Skeletal muscle tissue (tissue), 3 donors: ENCODE measurements at regions not wholly inside any gene's neighbourhood (a gene's known extent, or its start where the extent isn't known, plus 50 kb on each side); places are given as distances from the start of the nearest gene placed in this dataset.
"Not testable (repeated sequence)": the region's sequence is repeated elsewhere in the genome, so short reads cannot be mapped to it uniquely, and the experiment has no call there.

Experiments used
- H3K27ac ChIP-seq: one replicate; pipeline ENCODE4 v1.7.0; 2013; ENCODE audit warnings: mild to moderate bottlenecking, low read depth, low read length, inconsistent platforms
- H3K27me3 ChIP-seq, 3 donors: one replicate each; pipeline ENCODE4 v1.7.0; 2013; ENCODE audit warnings: low read length in 3 of 3; ENCODE audit not compliant: control insufficient read depth in 3 of 3, insufficient read depth in 3 of 3
- H3K36me3 ChIP-seq, 3 donors: one replicate each; pipeline ENCODE4 v1.7.0; 2013; ENCODE audit warnings: low read length in 3 of 3; ENCODE audit not compliant: control insufficient read depth in 3 of 3, insufficient read depth in 3 of 3
- H3K4me1 ChIP-seq, 3 donors: one replicate each; pipeline ENCODE4 v1.7.0; 2013; ENCODE audit warnings: low read length in 3 of 3, mild to moderate bottlenecking in 3 of 3; ENCODE audit not compliant: control insufficient read depth in 3 of 3, insufficient read depth in 3 of 3
- H3K4me3 ChIP-seq, 3 donors: one replicate each; pipeline ENCODE4 v1.7.0; 2013; ENCODE audit warnings: low read length in 3 of 3
- H3K9ac ChIP-seq, 3 donors: one replicate each; pipeline ENCODE4 v1.7.0; 2013; ENCODE audit warnings: low read length in 3 of 3, mild to moderate bottlenecking in 3 of 3, moderate library complexity in 2 of 3, low read depth in 1 of 3
- H3K9me3 ChIP-seq, 3 donors: one replicate each; pipeline ENCODE4 v1.7.0; 2013; ENCODE audit warnings: low read length in 3 of 3; ENCODE audit not compliant: control insufficient read depth in 3 of 3
- donor health status: Osteomylitis.

DNA sequence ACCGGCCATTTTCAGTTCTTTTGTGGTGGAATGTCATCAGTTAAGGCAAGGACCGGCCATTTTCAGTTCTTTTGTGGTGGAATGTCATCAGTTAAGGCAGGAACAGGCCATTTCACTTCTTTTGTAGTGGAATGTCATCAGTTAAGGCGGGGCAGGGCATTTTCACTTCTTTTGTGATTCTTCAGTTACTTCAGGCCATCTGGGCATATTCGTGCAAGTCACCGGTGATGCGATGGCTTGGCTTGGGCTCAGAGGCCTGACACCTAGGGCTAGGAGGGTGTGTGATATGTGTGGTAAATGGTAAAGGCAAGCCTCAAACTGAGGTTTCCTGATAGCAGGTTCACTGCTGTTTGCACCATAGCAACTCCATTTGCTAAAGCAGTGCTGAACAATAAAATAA, 293.2 kb upstream of the SEMA6A start:
- H3K27me3 ChIP-seq, H3K4me1 ChIP-seq, H3K4me3 ChIP-seq, H3K9ac ChIP-seq, H3K27ac ChIP-seq, H3K9me3 ChIP-seq, H3K36me3 ChIP-seq: not testable (repeated sequence)

DNA sequence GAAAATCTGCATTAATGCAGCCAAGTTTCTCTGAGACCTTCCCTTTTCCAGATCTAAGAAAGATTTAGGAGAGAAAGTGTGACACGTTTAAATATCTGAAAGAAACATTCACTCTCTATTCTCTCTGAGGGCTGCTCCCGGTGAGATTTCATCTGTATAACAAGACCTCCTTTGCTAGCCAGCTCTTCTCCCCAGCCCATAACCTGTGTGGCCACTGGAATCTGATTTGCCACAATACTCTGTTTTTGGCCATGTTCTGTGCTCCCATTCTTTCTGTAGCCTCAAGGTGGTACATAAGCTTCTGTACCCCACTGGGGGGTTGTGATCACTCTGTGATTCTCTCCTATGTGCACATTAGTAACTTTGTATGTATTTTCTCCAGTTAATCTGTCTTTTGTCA, 291.0 kb upstream of the SEMA6A start:
- no peaks in the 10 kb centered on the region for H3K27me3 ChIP-seq
- no peaks in the 10 kb centered on the region for H3K36me3 ChIP-seq
- H3K4me3 ChIP-seq: no peak overlapping the region
- no peaks in the 10 kb centered on the region for H3K4me1 ChIP-seq
- no peak overlapping the region for H3K9ac ChIP-seq
- peaks cover 0 to 3% (median 0%) of the 10 kb centered on the region in 3 donors for H3K9me3 ChIP-seq
- H3K27ac ChIP-seq: no peak overlapping the region

DNA sequence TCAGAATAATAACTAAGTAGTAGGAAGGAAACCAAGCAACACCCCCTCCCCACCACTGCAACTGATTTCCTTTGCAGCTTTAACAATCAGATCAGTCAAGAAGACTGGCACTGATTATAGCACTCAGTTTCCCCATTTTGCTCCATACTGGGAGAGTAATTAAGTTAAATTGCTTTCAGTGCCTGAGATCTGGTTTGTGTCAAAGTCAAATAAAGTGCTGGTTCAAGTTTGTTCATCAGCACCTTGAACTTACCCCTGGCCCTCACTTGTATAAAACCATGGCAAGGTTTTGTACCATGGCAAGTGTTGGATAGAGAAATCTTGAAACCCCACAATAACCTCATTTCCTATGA, 290.2 kb upstream of the SEMA6A start:
- no peak overlapping the region for H3K9ac ChIP-seq
- H3K9me3 ChIP-seq: peaks cover 0 to 3% (median 0%) of the 10 kb centered on the region in 3 donors
- H3K36me3 ChIP-seq: no peaks in the 10 kb centered on the region
- H3K27me3 ChIP-seq: no peaks in the 10 kb centered on the region
- no peak overlapping the region for H3K27ac ChIP-seq
- H3K4me3 ChIP-seq: no peak overlapping the region
- no peaks in the 10 kb centered on the region for H3K4me1 ChIP-seq

GRCh38 chr5:116864157-116864837, 289.7 kb upstream of the SEMA6A start:
- Histone ChIP-seq H3K27me3 (no peaks in the 10 kb centered on the region), H3K27ac (no peak overlapping the region), H3K4me3 (no peak overlapping the region), H3K36me3 (no peaks in the 10 kb centered on the region), H3K4me1 (no peaks in the 10 kb centered on the region), H3K9me3 (no peaks in the 10 kb centered on the region), H3K9ac (no peak overlapping the region)

DNA sequence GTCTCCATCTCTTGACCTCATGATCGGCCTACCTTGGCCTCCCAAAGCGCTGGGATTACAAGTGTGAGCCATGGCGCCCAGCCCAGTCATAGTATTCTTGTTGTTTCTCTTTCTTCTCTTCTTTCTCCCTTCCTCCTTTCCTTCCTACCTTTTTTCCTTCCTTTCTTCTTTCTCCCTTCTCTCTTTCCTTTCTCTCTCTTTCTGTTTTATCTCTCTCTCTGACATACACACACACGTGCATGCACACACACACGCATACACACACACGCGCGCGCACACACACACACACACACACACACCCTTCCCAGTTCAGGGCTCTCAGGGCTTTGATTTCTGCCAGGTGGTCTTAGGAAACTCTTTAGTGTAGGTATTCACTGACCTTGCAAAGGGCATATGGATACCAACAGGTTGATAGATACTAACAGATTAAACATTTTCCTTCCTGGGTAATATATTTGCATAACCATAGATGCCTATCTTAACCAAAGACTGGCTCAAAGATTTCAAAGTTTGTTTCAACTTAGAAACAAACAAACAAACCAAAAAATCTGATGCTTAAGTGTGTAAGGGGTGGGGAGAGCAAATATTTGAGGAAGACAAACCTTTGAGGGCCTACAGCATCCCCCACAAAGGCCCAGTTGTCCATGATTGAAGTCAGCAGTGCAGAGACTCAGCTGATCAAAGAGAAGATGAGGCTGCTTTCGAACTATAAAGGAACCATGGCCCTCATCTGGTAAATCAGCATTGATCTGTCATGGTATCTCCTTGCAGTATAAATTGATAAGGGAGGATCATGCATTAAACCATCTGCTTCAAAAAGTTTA, 288.2 kb upstream of the SEMA6A start:
- H3K4me1 ChIP-seq: no peaks in the 10 kb centered on the region
- H3K27ac ChIP-seq: no peak overlapping the region
- no peak overlapping the region for H3K4me3 ChIP-seq
- H3K27me3 ChIP-seq: no peaks in the 10 kb centered on the region
- H3K9ac ChIP-seq: no peak overlapping the region
- H3K36me3 ChIP-seq: no peaks in the 10 kb centered on the region
- H3K9me3 ChIP-seq: no peaks in the 10 kb centered on the region

DNA sequence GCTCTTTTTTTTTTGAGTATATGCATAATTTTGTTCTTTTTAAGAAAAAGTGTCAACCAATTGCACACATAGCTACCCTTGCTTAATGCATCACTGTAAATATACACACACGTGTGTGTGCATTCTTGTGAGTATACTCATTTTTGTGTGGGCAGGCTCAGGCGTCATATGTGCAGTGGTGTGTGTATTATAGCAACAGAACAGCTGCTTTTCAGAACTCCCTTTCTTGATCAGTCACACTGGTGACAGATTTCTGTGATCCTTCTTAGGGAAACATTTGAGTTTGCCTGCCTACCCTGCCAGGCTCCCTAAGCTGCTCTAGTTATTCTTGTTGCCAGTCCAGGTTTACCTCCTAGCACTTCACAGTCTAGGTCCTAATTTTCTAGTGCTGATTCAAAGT, 287.0 kb upstream of the SEMA6A start:
- H3K9me3 ChIP-seq: no peaks in the 10 kb centered on the region
- no peak overlapping the region for H3K27ac ChIP-seq
- no peaks in the 10 kb centered on the region for H3K4me1 ChIP-seq
- H3K27me3 ChIP-seq: no peaks in the 10 kb centered on the region
- no peaks in the 10 kb centered on the region for H3K36me3 ChIP-seq
- H3K4me3 ChIP-seq: no peak overlapping the region
- no peak overlapping the region for H3K9ac ChIP-seq

GRCh38 chr5:116861097-116861496, 286.5 kb upstream of the SEMA6A start:
- Histone ChIP-seq H3K4me3 (no peak overlapping the region), H3K27me3 (no peaks in the 10 kb centered on the region), H3K36me3 (no peaks in the 10 kb centered on the region), H3K4me1 (no peaks in the 10 kb centered on the region), H3K9me3 (no peaks in the 10 kb centered on the region), H3K27ac (no peak overlapping the region), H3K9ac (no peak overlapping the region)

GRCh38 chr5:116859666-116860320, 285.2 kb upstream of the SEMA6A start:
- Histone ChIP-seq H3K9me3 (no peaks in the 10 kb centered on the region), H3K27me3 (no peaks in the 10 kb centered on the region), H3K27ac (no peak overlapping the region), H3K9ac (no peak overlapping the region), H3K4me1 (no peaks in the 10 kb centered on the region), H3K4me3 (no peak overlapping the region), H3K36me3 (no peaks in the 10 kb centered on the region)

GRCh38 chr5:116858705-116859333, 284.2 kb upstream of the SEMA6A start:
- no peaks in the 10 kb centered on the region for H3K9me3 ChIP-seq
- no peaks in the 10 kb centered on the region for H3K27me3 ChIP-seq
- no peaks in the 10 kb centered on the region for H3K36me3 ChIP-seq
- no peak overlapping the region for H3K9ac ChIP-seq
- H3K27ac ChIP-seq: no peak overlapping the region
- H3K4me1 ChIP-seq: no peaks in the 10 kb centered on the region
- no peak overlapping the region for H3K4me3 ChIP-seq

- not testable (repeated sequence) for H3K36me3 ChIP-seq, H3K4me3 ChIP-seq, H3K9ac ChIP-seq, H3K4me1 ChIP-seq, H3K9me3 ChIP-seq, H3K27me3 ChIP-seq, H3K27ac ChIP-seq
Observed at GRCh38 chr5:116858020-116858419, 283.4 kb upstream of the SEMA6A start.
